ENCODE measurements at regions not wholly inside any gene's neighbourhood (a gene's known extent, or its start where the extent isn't known, plus 50 kb on each side); places are given as distances from the start of the nearest gene placed in this dataset.

DNA sequence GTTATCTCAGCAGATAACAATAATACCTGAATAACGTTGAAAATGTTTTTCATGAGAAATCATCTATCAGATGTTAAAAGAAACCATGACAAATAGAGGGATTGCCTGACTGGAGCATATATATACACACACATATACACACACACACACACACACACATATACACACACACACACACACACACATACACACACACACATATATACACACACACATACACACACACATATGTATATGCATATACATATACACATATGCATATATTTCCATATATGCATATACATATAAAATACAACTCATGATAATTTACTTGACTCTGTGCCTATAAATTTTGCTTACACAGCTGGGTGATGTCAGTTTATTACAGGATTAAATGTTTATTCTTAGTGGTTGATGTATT lies 847.3 kb upstream of the ADAMTS5 start:
- TF ChIP-seq, protein P1, sequence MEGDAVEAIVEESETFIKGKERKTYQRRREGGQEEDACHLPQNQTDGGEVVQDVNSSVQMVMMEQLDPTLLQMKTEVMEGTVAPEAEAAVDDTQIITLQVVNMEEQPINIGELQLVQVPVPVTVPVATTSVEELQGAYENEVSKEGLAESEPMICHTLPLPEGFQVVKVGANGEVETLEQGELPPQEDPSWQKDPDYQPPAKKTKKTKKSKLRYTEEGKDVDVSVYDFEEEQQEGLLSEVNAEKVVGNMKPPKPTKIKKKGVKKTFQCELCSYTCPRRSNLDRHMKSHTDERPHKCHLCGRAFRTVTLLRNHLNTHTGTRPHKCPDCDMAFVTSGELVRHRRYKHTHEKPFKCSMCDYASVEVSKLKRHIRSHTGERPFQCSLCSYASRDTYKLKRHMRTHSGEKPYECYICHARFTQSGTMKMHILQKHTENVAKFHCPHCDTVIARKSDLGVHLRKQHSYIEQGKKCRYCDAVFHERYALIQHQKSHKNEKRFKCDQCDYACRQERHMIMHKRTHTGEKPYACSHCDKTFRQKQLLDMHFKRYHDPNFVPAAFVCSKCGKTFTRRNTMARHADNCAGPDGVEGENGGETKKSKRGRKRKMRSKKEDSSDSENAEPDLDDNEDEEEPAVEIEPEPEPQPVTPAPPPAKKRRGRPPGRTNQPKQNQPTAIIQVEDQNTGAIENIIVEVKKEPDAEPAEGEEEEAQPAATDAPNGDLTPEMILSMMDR (conservative IDR thresholded peaks at IDR 0.05), result no peak
- TF ChIP-seq ZFX (IDR thresholded peaks at IDR 0.05), result no peak
- no peak overlapping the region for H3K27ac ChIP-seq

DNA sequence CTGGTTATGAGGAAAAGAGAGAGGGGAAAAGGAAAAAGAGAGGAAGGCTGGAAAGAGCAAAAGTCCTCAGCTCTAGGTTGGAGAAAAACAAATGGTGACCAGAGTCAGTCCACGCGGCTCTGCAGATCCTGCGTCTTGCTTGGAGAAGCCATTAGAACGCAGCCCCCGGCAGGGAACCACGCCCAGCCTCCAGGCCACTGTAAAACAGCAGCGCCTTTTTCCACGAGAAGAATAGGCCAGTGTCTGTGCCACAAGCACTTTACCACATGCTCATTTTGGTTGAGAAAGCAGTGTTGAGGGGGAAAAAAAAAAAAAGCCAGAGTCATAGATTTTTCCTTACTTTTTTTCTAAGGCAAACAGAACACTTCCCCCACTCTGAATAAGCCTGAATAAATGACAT lies 846.9 kb upstream of the ADAMTS5 start:
- H3K27ac ChIP-seq, result no peak overlapping the region
- TF ChIP-seq, protein P1 (conservative IDR thresholded peaks at IDR 0.05), result no peak
- no peak for TF ChIP-seq ZFX (IDR thresholded peaks at IDR 0.05)

DNA sequence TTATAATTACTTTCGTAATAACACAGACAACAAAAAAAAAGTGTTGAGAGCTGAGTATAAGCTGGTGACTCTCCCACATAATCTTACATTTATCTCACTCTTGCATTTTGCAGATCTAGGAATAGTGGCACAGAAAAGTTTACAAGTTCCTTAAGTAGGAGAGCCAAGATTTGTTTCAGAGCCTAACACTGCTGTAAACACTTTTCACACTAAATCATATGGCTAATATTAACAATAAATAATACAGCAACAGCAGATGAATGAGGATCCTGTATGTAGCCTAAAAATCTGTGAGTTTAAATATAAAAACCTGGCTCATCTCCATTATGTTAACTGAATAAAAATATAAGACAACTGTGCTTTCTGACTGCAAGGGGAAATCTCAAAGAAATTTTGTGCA lies 846.5 kb upstream of the ADAMTS5 start:
- TF ChIP-seq ZFX (IDR thresholded peaks at IDR 0.05), result no peak
- TF ChIP-seq, protein P1 (conservative IDR thresholded peaks at IDR 0.05), result no peak
- no peak overlapping the region for H3K27ac ChIP-seq

DNA sequence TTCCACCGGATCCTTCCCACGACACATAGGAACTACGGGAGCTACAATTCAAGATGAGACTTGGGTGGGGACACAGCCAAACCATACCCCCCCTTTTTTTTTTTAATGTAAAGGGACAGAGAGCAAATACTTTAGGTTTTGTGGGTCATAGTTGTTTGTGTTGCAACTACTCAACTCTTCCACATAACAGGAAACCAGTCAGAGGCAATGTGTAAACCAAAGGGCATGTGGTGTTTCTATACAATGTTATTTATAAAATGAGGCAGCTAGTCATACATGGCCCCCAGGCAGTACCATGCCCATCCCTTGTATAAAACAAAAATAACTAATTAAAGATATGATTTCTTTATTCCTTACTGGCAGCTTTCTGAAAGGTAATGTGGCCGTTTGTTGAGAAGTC lies 845.4 kb upstream of the ADAMTS5 start:
- no peak overlapping the region for H3K27ac ChIP-seq
- TF ChIP-seq, protein P1 (conservative IDR thresholded peaks at IDR 0.05), result no peak
- no peak for TF ChIP-seq ZFX (IDR thresholded peaks at IDR 0.05)

DNA sequence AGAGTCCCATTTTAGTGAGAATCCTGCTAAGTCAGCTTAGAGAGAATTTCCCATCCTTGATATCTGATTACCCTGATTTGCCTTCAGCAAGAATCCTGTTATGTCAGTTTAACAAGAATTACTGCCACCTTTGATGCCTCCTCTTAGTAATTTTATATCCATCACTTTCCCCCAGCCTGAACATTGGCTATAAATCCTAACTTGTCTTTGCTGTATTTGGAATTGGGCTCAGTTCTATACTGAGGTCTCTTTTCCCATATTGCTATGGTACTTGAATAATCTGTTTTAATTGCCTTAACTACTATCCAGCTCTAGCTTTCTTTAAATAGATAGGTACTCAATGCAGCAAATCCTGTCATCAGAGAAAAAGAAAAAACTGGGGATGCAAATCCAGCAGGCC lies 842.0 kb upstream of the ADAMTS5 start:
- TF ChIP-seq, protein P1 (conservative IDR thresholded peaks at IDR 0.05), result no peak
- no peak for TF ChIP-seq ZFX (IDR thresholded peaks at IDR 0.05)
- no peak overlapping the region for H3K27ac ChIP-seq

DNA sequence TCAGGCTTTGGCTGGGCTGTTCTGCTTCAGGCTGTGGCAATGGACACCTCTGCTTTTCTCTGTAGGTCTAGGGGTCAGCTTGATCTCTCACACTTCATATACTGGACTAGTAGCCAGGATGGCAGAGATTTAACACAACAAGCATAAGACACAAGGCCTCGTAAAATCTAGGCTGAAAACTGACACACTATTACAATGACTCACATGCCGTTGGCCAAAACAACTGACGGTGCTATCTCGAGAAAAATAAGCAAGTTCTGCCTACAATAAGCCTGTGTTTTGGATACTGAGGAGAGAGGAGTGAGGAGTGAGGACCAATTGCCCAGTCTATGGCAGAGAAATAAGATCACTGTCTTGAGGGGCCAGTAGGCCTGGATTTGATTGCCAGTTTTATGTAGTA lies 840.7 kb upstream of the ADAMTS5 start:
- no peak overlapping the region for H3K27ac ChIP-seq
- TF ChIP-seq ZFX (IDR thresholded peaks at IDR 0.05), result no peak
- TF ChIP-seq, protein P1 (conservative IDR thresholded peaks at IDR 0.05), result no peak

DNA sequence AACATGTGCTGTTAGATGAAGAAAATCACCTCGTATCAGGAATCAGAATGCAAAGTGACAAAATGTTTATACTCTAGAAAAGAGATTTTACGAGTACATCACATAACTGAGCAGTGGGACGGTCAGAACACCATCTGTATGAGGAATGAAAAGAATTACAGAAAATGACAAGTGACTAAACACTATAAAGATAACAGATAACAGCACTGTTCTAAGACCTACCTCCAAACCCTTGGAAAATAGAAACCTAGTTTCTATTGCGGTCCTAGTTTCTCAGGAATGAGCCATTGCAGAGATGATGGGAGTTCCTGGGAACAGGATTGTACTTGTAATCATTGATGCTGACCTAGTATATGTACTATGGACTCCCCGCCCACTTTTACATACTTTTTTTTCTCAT lies 839.4 kb upstream of the ADAMTS5 start:
- TF ChIP-seq, protein P1 (conservative IDR thresholded peaks at IDR 0.05), result no peak
- TF ChIP-seq ZFX (IDR thresholded peaks at IDR 0.05), result no peak
- H3K27ac ChIP-seq, result no peak overlapping the region
